Frontal cortex (tissue), 3 donors: ENCODE measurements at regions not wholly inside any gene's neighbourhood (a gene's known extent, or its start where the extent isn't known, plus 50 kb on each side); places are given as distances from the start of the nearest gene placed in this dataset.
A peak's percentile ranks its signal among the peaks of the same experiment; 100 is the strongest.
"Not testable (repeated sequence)": the region's sequence is repeated elsewhere in the genome, so short reads cannot be mapped to it uniquely, and the experiment has no call there.

ENCODE experiments used
- DNase-seq, 2 donors: peaks; one replicate each; pipeline ENCODE4 v3.0.0; 2012; ENCODE audit warnings: low spot score in 2 of 2
- FAIRE-seq: peaks from 2 replicates; lab custom pipeline; 2012; peaks lifted over from hg19 to GRCh38; lab: Jason Lieb, UNC
- donor health status: control.
- donor health status: control.
- donor health status: control.

DNA sequence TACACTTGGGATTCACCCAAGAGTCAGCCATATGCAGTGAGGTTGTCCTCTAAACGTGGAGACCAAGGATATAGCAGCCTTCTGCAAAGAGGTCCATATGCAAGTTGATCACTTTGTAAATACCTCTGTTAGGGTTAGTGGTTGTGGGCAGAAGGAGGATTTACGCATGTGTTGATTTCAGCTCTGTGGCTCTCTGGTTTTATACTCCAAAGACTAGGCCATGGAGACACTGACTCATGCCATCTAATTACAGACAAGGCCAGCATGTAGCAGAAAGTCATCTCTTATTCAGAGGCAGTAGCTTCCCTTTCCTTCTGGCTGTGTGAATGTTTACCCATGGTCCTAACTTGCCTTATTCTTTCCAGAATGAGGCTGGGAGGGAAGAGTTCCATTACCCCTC lies 140.9 kb upstream of the GOLGA6L4 start:
- FAIRE-seq, DNase-seq: not testable (repeated sequence)

DNA sequence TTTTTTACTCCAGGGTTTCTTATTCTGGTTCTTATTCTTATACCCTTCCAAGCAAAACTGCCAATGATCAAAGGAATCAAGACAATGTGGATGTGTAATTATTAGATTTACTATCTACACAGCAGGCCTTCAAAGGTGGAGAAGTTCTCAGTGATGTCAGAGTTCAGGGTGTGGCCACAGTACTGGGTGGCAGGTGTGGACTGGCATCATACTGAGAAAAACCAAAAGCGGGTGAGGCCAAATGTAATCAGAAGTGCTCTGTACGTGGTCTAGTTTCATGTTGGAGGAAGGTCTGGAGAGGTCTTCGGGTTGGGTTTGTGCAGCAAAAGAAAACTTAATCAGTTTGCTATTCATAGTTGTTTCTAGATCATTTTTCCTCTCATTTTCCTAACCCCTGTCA lies 138.5 kb upstream of the GOLGA6L4 start:
- DNase-seq, FAIRE-seq: not testable (repeated sequence)

DNA sequence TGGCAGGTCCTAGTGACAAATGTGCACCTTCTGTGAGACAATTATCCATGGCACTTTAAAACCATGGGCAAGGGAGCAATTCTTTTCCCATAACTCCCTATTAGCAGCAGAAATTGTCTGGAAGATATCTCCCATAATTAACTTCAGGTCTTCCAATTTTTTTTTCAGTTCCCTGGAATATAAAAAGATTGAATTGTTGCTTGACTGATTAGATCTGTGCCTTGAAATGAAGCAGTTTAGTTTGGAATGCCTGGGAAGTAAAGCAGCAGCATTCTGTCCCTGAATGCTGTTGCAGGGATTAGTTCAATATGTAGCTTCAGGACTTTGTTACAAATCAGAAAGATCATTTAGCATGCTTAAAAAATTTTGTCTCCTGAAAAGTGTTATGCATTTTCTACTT lies 137.0 kb upstream of the GOLGA6L4 start:
- FAIRE-seq, result no peak
- DNase-seq, result no peak

DNA sequence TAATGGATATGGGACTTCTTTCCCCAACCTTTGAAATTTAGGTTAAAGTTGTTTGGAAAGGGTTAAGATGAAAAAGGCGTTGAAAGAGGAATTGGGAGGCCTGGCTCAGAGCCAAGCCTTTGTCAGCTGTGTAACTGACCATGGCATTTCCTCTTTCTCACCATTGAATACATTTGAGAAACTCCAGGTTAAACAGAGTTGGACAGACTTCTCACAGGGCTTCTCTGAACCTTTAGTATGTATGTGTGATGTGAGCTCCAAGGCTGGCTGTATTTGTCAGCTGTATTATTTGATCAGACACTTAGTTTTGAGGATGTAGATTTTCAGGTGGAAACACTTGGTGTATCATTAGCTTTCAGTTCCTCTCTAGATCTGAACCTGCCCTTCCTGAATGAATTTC lies 136.4 kb upstream of the GOLGA6L4 start:
- FAIRE-seq, result no peak
- DNase-seq, result no peak

DNA sequence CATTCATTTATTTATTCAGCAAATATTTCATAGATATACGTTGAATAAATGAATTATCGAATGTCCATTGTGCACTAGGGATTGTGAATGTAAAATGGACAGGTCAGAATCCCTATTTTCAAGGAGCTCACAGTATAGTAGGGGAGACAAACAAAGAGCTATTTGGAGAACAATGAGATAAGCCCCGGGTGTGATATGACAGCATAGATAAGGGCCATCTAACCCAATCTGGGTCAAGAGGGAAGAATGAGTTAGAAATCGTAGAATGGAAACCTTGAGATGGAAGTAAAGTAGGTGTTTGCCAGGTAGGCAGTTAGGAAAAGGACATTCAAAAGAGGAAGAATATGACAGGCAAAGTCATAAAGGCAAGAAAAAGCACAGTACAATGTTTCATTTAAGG lies 132.2 kb upstream of the GOLGA6L4 start:
- DNase-seq, result no peak

DNA sequence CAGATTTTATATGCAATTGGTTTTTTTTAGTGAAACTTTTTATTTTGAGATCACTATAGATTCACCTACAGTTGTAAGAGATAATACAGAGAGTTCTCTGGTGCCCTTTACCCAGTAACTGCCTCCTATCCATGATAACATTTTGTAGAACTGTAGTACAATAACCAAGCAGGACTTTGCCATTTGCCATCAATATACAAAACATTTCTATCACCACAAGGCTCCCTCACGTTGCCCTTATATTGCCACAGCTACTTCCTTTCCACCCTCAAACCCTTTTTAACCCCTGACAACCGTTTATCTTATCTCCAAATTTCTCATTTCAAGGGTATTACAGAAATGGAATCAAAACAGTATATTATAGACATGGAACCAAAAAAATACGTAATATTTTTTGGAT lies 130.7 kb upstream of the GOLGA6L4 start:
- DNase-seq (no peak), FAIRE-seq (no peak)

More for the DNA sequence above, 132.2 kb upstream of the GOLGA6L4 start:
- FAIRE-seq, result no peak

DNA sequence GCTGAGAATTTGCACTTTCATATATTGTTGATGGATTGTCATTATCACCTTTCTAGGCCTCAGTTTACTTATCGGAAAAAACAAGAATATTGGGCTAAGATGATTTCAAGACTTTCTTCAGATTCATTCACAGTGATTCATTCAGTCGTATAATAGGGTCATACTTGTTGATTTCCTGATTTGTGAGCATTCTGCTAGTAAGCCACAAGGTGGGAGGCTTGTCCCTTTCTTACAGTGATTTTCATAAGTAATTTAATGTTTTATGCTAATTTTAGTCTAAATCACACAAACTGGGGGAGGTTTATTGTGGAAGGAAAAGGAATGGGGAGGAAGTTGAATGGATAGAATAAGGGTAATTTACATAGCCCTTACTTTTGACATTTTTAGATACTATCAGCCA lies 126.8 kb upstream of the GOLGA6L4 start:
- FAIRE-seq (no peak), DNase-seq (no peak)

DNA sequence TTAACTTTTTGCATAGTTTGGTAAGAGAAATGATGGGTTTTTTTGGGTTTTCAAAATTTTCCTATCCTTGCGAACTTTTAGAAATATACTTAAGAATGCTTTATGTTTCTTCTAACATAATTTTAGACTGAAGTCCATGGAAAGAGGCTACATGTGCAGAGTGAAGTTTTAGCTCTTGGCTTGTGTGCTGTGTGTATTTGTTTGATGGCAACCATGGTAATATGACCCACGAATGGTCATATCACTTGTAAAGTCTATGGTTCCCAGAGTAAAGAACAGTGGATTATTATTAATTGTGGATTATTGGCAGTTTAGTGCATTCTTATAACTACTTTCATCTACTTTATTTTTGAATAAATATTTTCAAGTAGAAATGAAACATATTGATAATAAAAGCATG lies 124.0 kb upstream of the GOLGA6L4 start:
- FAIRE-seq, result no peak

DNA sequence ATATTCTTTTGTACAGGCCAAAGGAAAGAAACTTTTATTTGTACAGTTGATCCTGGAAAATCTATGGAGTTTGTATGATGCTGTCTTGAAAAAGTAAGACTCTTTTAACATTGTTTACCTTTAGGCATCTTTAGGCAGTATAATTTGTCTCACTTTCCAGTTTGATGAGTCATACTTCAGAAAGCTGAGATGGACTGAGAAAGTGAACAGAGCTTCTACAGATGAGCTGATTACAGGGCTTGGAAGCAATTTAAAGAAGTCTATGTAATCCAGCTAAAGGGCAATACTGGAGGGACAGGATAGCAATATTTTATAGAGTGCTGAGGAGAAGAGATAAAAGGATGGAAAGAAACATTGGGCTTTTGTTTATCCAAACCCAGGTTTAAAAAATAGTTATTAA lies 123.5 kb upstream of the GOLGA6L4 start:
- DNase-seq, result no peak
- FAIRE-seq, result no peak

More for the DNA sequence above, 124.0 kb upstream of the GOLGA6L4 start:
- DNase-seq, result no peak

DNA sequence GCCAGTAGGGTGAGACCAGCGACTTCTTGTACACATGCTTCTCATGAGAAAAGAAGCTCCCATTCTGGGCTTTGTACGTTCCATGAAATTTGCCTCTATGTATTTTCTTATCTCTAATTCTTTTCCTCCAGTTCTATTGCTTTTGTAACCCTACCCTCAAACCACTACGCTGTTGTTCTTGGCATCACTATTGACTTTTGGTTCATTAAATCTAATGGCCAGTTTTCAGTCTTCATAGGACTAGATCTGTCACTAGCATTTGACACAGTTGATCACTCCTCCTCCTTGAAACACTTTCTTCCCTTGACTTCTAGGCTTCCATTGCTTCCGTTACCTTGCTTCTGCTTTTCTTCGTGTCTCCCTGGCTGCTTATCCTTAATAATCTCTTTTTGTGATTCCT lies 121.7 kb upstream of the GOLGA6L4 start:
- no peak for DNase-seq

DNA sequence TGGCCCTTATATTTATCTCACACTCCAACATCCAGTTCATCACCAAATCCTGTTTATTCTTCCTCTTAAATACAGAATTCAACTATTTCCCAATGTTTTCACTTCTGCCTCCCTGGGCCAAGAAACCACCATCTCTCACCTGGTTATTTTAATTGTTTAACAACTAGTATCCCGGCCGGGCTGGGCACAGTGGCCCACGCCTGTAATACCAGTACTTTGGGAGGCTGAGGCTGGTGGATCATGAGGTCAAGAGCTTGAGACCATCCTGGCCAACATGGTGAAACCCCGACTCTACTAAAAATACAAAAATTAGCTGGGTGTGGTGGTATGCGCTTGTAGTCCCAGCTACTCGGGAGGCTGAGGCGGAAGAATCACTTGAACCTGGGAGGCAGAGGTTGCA lies 120.9 kb upstream of the GOLGA6L4 start:
- not testable (repeated sequence) for DNase-seq, FAIRE-seq

More for the DNA sequence above, 121.7 kb upstream of the GOLGA6L4 start:
- no peak for FAIRE-seq

DNA sequence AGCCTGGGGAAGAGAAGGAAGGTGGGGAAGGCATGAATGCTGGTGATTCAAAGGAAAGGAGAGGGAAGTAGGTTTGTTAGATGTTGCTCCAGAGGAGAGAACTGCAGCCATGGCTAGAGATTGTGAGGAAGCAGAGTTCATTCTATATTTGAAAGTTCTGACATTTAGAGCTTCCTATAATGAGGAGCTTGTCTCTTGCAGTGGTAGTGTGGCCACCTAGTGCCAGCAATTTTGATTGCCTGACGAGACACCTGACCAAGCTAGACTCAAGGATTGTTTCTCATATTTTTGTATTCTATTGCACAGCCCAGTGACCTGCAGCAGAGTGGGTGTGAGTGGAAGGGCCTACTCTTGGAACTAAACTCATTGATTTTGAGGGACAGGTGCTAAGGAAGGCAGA lies 116.2 kb upstream of the GOLGA6L4 start:
- FAIRE-seq, DNase-seq: not testable (repeated sequence)

DNA sequence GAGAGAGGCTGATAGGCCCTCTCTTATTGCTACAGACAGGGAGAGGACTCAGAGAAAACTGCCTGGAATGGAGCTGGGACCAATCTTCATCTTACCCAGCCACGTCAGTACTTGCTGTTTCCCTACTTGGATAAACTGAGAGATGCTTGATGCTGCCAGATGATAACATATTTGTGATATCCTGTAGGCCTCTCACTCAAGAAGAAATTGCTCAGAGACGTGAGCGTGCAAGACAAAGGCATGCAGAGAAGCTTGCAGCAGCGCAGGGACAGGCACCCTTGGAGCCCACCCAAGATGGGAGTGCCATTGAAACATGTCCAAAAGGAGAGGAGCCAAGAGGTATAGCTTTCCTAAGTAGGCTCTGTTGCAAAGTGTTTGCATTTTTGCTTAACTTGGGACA lies 114.7 kb upstream of the GOLGA6L4 start:
- not testable (repeated sequence) for DNase-seq, FAIRE-seq

DNA sequence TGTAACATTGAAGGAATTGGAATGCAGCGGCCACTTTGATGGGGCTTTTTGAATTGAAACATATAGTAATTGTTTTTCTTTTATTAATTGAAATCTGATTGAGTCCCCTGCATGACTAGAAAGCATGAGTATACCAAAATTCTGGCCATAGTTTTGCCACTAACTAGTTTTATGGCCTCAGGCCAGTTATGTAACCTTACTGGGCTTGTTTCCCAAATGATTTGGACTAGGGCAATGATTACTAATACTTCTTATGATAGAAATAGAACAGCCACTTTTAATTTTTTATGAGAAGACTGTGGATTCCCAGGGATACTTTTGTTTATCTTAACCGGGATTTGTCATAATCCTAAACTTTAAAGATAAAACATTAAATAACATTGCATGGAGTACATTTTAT lies 106.9 kb upstream of the GOLGA6L4 start:
- not testable (repeated sequence) for FAIRE-seq

DNA sequence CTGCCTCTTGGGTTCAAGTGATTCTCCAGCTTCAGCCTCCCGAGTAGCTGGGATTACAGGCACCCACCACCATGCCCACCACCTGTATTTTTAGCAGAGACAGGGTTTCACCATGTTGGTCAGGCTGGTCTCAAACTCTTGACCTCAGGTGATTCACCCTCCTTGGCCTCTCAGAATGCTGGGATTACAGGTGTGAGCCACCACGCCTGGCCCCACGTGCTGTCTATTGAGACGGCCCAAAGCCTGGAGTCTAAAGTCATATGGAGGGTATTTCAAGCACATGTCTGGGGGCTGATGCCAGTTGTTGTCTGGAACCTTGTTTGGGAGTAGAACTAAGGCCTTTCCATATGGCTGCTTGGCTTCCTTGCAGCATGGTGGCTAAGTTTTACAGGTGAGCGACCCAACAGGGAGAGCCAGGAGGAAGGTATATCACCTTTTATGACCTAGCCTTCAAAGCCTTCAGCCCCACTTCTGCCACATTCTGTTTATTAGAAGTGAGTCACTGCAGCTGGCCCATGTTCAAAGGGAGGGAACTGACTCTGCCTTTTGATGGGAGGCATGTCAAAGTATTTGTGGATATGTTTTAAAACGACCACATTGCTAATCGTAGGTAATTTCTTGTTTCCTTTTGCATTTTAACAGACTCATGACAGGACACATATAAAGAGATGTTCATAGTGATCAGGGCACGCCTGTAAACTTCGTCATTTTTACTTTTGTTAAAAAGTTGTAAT lies 105.3 kb upstream of the GOLGA6L4 start:
- FAIRE-seq, DNase-seq: not testable (repeated sequence)

More for the DNA sequence above, 106.9 kb upstream of the GOLGA6L4 start:
- DNase-seq, result not testable (repeated sequence)

DNA sequence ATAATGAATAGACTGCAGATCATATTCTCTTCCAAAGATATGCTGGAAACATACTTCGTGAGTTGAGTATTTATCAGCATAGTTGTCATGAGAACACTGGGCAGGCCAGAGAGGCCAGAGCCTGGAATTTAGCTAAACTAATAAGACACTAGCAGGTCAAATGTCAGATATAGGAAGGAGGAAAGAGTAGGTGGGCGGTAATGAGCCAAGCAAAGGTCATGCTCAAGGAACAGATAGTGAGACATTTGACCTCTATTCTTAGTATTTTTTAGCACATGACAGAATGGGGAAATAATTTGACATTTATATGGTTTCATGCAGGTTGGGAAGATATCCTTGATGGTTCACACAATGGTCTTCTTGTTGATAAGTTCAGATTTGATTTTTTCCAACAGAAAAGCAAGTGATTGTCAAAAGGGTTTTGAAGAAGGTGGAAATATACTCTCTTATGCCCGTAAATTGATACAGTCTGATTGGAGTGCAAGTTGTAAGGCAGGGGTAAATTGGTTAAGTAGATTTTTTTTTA lies 99.6 kb upstream of the GOLGA6L4 start:
- not testable (repeated sequence) for DNase-seq

DNA sequence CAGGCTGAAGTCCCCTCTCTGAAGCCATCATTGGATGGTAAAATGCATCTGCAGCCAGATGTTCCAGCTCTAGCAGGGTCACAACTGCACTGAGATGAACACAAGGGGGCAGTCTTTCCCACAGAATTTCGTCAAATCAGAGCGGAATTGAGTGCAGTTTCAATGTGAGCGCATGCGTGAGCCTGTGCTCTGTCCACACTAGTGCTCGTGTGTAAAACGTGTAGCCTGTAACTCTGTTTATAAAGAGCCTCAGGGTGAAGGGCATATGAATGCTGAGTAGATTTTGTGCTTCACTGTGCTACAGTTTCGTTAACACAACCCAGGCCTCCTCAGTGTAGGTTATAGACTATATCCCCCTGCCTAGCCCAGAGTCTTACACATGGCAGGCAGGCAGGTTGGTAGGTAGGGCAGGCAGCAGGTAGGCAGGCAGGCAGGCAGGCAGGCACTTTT lies 92.7 kb upstream of the GOLGA6L4 start:
- no peak for FAIRE-seq
- DNase-seq, result peak; percentile 16 to 39

More for the DNA sequence above, 99.6 kb upstream of the GOLGA6L4 start:
- FAIRE-seq, result not testable (repeated sequence)

DNA sequence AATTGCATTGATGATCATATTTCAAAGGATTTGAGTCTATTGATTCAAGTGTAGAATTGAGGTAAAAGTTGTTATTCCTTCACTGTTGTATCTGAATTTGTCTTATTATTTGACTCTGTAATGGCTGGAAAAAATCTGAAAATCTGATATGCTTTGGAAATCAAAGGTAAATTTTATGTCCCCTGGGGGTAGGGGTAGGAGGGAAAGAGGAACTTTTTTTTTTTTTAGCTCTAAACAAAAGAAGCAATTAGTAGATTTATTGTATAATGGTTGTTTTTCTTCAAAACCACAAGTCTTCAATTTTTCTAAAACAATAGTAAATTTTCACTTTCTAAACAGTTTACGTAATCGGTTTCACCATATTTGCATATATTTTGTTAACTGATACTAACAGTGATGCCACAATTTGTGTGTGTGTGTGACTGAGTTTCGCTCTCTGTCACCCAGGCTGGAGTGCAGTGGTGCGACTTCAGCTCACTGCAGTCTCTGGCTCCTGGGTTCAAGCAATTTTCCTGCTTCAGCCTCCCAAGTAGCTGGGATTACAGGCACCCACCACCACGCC lies 91.7 kb upstream of the GOLGA6L4 start:
- no peak for DNase-seq
- no peak for FAIRE-seq

DNA sequence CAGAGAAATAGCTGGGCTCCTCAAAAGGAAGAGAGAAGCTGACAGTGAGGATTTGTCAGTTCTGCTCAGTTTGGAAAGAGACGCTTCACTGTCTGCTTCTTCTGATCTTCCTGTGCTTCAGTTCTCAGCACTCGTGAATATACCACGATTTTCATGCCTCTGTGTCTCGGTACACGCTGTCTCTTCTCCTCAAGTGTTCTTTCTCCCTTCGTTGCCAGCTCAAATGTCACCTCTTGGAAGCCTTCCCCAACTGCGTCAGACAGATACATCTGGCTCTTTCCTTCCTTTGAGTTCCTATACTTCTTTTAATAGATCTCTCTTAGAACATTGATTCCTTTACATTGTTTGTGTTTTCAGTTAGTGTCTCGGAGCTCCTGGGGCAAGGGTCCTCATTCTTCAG lies 90.6 kb upstream of the GOLGA6L4 start:
- not testable (repeated sequence) for FAIRE-seq

DNA sequence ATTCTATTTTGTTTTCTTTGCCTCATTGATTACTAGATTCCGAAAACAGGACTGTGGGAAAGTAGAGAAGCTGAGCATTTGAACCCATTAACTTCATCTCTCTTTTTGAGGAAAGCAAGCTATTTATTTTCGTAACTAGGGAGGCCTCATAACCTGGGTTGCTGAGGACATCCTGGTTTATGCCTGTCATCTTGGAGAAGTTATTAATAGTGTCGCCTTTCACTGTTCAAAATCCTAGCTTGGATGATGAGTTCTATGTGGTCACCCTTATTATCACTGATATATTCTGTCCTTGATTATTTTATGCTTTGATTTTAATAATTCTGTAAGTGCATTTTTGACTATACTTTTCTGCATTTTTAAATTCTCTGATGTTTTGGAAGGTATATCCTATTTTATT lies 89.3 kb upstream of the GOLGA6L4 start:
- not testable (repeated sequence) for DNase-seq, FAIRE-seq

More for the DNA sequence above, 90.6 kb upstream of the GOLGA6L4 start:
- not testable (repeated sequence) for DNase-seq

DNA sequence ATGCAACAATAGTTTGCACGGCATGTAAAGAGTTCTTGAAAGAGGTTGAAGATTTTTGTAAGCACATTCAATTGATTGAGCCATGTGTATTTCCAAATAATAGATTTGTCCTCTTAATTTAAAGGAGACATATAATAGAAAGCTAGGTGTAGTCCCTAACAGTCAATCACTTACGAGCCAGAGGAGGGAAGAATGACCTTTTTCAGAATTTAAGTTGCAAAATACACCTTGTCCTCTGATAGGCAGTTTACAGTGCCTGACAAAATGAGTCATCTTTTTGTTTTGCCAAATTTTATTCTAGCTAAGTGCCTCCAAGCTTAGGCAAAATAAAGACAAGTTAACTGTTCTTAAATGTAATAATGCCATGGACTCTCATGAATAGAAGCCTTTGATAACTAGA lies 88.3 kb upstream of the GOLGA6L4 start:
- not testable (repeated sequence) for FAIRE-seq, DNase-seq
